ENCODE measurements at regions not wholly inside any gene's neighbourhood (a gene's known extent, or its start where the extent isn't known, plus 50 kb on each side); places are given as distances from the start of the nearest gene placed in this dataset.

- no peaks in the 10 kb centered on the region for H3K9me3 ChIP-seq (ENCODE audit: control insufficient read depth, insufficient read depth, low read length)
- DNase-seq (ENCODE audit: low read depth, low spot score), result no peak
- H3K4me3 ChIP-seq (ENCODE audit: low read depth, low read length), result no peak overlapping the region
- ChIA-PET CTCF (no interaction called here), POLR2A (no interaction called here)
- no peak overlapping the region for H3K27ac ChIP-seq (ENCODE audit: low read depth, low read length)
- TF ChIP-seq, protein P1, sequence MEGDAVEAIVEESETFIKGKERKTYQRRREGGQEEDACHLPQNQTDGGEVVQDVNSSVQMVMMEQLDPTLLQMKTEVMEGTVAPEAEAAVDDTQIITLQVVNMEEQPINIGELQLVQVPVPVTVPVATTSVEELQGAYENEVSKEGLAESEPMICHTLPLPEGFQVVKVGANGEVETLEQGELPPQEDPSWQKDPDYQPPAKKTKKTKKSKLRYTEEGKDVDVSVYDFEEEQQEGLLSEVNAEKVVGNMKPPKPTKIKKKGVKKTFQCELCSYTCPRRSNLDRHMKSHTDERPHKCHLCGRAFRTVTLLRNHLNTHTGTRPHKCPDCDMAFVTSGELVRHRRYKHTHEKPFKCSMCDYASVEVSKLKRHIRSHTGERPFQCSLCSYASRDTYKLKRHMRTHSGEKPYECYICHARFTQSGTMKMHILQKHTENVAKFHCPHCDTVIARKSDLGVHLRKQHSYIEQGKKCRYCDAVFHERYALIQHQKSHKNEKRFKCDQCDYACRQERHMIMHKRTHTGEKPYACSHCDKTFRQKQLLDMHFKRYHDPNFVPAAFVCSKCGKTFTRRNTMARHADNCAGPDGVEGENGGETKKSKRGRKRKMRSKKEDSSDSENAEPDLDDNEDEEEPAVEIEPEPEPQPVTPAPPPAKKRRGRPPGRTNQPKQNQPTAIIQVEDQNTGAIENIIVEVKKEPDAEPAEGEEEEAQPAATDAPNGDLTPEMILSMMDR (IDR thresholded peaks at IDR 0.05; ENCODE audit: low read depth, low read length), result no peak
- no peaks in the 10 kb centered on the region for H3K27me3 ChIP-seq (ENCODE audit: control insufficient read depth, insufficient read depth, low read length)
Observed at GRCh38 chr4:92064574-92064973, 239.2 kb upstream of the GRID2 start.

DNA sequence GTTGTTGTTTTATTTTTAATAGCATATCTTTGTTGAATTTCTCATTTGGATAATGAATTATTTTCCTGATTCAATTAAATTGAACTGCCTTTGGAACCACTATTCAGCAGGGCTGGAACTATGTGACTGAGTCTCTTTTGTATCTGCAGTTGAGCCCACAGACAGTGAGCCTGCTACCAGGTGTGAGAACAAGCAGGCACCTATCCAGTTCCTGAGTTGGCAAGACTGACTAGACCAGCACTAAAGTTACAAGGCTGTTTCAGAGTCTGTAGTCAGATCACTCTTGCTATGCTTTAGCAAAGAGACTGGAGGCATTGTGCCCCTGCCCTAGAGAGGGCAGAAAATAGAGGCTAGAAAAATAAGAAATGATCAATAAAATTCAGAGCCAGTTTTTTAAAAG, 237.3 kb upstream of the GRID2 start:
- DNase-seq (ENCODE audit: low read depth, low spot score), result no peak

DNA sequence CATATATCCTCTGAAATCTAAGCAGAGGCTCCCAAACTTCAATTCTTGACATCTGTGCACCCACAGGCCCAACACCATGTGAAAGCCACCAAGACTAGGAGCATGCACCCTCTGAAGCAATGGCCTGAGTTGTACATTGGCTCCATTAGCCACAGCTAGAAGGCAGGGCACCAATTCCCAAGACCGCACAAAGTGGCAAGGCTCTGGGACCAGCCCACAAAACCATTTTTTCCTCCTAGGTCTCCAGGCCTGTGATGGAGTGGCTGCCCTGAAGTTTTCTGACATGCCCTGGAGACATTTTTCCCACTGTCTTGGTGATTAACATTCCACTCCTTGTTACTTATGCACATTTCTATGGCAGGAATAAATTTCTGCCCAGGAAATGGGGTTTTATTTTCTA, 232.2 kb upstream of the GRID2 start:
- H3K9me3 ChIP-seq (ENCODE audit: control insufficient read depth, insufficient read depth, low read length), result no peaks in the 10 kb centered on the region; the same call in 1 of the 2 replicates
- no peak for DNase-seq (ENCODE audit: low read depth, low spot score)
- ChIA-PET POLR2A (no interaction called here), CTCF (no interaction called here)
- H3K27me3 ChIP-seq (ENCODE audit: control insufficient read depth, insufficient read depth, low read length), result no peaks in the 10 kb centered on the region
- H3K27ac ChIP-seq (ENCODE audit: low read depth, low read length), result no peak overlapping the region
- H3K4me3 ChIP-seq (ENCODE audit: low read depth, low read length), result no peak overlapping the region
- TF ChIP-seq, protein P1 (IDR thresholded peaks at IDR 0.05; ENCODE audit: low read depth, low read length), result no peak

More for the DNA sequence above, 237.3 kb upstream of the GRID2 start:
- TF ChIP-seq, protein P1 (IDR thresholded peaks at IDR 0.05; ENCODE audit: low read depth, low read length), result no peak
- no peaks in the 10 kb centered on the region; the same call in 1 of the 2 replicates for H3K9me3 ChIP-seq (ENCODE audit: control insufficient read depth, insufficient read depth, low read length)
- no peaks in the 10 kb centered on the region for H3K27me3 ChIP-seq (ENCODE audit: control insufficient read depth, insufficient read depth, low read length)
- H3K27ac ChIP-seq (ENCODE audit: low read depth, low read length), result no peak overlapping the region
- POLR2A ChIA-PET, result no interaction called here
- no peak overlapping the region for H3K4me3 ChIP-seq (ENCODE audit: low read depth, low read length)
- CTCF ChIA-PET, result no interaction called here

DNA sequence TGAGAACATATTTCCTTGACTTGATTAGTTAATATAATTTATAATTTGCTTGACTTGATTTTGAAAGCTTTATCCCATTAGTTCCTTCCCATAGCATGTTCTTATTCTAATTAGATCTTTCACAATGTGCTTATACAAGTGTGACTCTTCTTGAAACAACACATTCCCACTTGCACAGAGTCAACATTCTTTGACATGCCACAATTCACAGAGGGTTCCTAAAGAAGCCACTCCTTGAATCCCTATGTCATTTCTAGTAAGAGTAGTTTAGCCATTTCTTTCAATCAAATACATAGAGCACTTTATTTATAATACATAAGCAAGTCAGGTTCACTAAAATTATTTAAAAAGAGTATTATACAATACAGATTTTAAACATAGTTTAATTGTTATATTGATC, 228.9 kb upstream of the GRID2 start:
- Histone ChIP-seq H3K9me3 (ENCODE audit: control insufficient read depth, insufficient read depth, low read length) (no peaks in the 10 kb centered on the region; the same call in 1 of the 2 replicates), H3K27me3 (ENCODE audit: control insufficient read depth, insufficient read depth, low read length) (no peaks in the 10 kb centered on the region), H3K27ac (ENCODE audit: low read depth, low read length) (no peak overlapping the region), H3K4me3 (ENCODE audit: low read depth, low read length) (no peak overlapping the region)
- DNase-seq (ENCODE audit: low read depth, low spot score), result no peak
- TF ChIP-seq, protein P1 (IDR thresholded peaks at IDR 0.05; ENCODE audit: low read depth, low read length), result no peak
- POLR2A ChIA-PET, result no interaction called here
- CTCF ChIA-PET, result no interaction called here

- Histone ChIP-seq H3K9me3 (ENCODE audit: control insufficient read depth, insufficient read depth, low read length) (no peaks in the 10 kb centered on the region), H3K27me3 (ENCODE audit: control insufficient read depth, insufficient read depth, low read length) (no peaks in the 10 kb centered on the region), H3K4me3 (ENCODE audit: low read depth, low read length) (no peak overlapping the region), H3K27ac (ENCODE audit: low read depth, low read length) (no peak overlapping the region)
- DNase-seq (ENCODE audit: low read depth, low spot score), result no peak
- CTCF ChIA-PET, result no interaction called here
- TF ChIP-seq, protein P1 (IDR thresholded peaks at IDR 0.05; ENCODE audit: low read depth, low read length), result no peak
- POLR2A ChIA-PET, result no interaction called here
Observed at GRCh38 chr4:92090887-92091286, 212.9 kb upstream of the GRID2 start.

Data from AG04450 (cell line).